Left kidney (tissue), 1 donor: ENCODE measurements at regions not wholly inside any gene's neighbourhood (a gene's known extent, or its start where the extent isn't known, plus 50 kb on each side); places are given as distances from the start of the nearest gene placed in this dataset.
"Not testable (repeated sequence)": the region's sequence is repeated elsewhere in the genome, so short reads cannot be mapped to it uniquely, and the experiment has no call there.

Source experiments
- DNase-seq: peaks from one replicate; pipeline ENCODE4 v3.0.0-alpha.2; 2013

- DNase-seq = no peak
Observed at GRCh38 chr10:38209332-38209731, 115.2 kb downstream of the ZNF37A start.

DNA sequence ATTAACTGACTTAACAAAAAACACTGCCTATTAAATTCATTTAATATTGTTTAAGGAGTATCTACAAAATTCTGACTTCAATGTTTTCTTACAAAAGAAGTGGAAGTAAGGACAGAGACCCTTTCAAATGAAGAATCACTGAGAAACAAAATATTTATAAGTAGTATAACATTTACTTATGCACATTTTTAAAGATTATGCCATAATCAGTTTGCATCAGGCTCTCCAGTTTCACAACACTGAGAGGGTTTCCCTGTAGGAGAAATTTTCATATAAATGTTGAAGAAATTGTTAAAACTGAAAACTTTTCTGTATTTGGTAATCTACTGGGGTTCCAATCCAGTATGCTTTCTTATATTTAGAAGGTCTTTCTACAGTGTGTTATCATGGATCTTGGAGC, 115.6 kb downstream of the ZNF37A start:
- DNase-seq = not testable (repeated sequence)

GRCh38 chr10:38212460-38212859, 118.3 kb downstream of the ZNF37A start:
- DNase-seq = no peak

- DNase-seq = no peak
Observed at GRCh38 chr10:38226385-38226784, 132.2 kb downstream of the ZNF37A start.

GRCh38 chr10:38228394-38228793, 134.3 kb downstream of the ZNF37A start:
- no peak for DNase-seq

DNA sequence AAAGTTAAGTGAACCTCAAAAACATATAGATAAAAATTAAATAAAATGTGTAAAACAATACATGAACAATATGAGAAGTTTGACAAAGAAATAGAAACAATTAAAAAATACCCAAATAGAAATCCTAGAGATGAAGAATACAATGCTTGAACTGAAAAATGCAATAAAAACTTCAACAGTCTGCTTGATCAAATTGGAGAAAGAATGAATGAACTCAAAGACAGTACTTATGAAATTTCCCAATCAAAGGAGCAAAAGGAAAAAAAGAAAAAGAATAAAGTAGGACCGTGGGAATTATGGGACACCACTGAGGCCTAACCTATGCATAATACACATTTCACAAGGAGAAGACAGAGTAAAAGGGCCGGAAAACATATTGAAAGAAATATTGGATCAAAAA, 144.3 kb downstream of the ZNF37A start:
- not testable (repeated sequence) for DNase-seq

DNA sequence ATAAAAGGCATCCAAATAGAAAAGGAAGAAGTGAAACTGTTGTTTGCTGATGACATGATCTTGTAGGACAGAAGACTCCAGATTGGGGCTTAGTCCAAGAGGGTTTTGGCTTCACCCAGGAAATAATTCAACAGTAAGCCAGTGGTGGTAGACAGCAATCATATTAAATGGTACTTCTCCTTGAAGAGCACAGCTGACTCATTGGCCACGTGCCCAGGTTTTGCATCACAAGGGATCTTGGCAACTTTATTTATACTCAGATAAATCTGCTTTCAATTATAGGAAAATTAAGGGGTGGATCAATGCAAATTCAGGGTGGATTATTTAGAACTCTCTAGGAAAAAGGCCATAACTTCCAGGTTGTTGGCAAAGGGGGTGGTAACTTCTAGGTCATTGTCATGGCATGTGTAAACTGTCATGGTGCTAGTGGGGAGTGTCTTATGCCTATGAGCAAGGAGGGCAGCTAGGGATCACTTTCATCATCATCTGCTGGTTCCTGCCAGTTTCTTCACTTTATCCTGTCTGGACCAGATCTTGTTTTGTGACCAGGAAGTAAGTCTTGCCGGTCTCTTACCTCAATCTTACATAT, 148.0 kb downstream of the ZNF37A start:
- not testable (repeated sequence) for DNase-seq

DNA sequence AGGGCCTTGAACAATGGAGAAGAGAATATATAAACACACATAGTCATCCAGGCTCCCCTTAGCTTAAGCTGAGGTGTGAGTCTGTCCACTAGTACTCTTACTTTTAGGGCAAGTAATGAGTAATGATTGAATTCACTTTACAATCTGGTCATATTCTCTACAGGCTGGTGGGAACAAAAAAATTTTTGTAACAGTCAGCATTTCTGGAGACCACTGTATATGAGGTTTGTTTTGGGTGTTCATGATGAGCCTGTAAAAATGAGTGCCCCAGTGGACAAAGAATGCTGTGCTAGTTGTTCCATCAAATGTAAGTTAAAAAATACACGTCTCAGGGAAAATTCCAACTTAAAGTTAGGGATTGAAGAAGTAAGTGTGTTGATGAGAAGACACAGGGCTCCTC, 154.0 kb downstream of the ZNF37A start:
- DNase-seq = not testable (repeated sequence)

GRCh38 chr10:38252551-38252950, 158.4 kb downstream of the ZNF37A start:
- not testable (repeated sequence) for DNase-seq

DNA sequence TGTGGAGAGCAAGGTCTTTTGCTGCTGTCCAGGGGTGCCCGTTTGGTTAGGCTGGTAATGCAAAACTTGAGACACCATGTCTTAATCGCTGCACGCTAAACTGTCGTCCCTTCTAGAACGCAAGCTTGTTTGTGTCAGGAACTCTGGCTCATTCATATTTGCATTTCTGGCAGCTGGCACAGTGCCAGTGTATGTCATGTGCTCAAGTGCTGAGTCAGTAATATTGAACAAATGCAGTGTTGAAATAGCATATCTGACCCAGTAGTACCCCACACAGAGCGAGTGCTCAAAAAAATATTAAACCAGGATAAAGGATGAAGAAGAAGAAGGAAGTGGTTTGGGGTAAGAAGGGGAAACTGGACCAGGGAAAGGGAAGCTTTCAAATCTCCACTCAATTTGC, 173.4 kb downstream of the ZNF37A start:
- not testable (repeated sequence) for DNase-seq

DNA sequence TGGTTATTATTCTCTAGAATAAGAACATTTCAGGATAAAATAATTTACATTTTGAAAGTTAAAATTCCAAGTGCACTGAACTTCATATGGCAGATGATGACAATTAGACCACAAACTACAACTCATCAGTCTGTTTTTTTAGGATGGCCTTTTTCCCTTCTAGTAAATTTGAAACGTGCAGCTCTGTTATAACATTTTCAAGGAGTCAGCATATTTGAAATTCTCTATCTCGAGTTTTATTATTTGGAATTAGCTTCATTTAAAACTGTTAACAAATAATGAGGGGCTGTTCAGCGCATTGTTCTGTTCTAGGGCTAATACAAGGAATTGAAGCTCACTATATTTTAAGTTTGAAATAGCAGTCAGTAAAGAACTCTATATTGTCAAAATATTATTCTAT, 176.9 kb downstream of the ZNF37A start:
- DNase-seq = not testable (repeated sequence)

DNA sequence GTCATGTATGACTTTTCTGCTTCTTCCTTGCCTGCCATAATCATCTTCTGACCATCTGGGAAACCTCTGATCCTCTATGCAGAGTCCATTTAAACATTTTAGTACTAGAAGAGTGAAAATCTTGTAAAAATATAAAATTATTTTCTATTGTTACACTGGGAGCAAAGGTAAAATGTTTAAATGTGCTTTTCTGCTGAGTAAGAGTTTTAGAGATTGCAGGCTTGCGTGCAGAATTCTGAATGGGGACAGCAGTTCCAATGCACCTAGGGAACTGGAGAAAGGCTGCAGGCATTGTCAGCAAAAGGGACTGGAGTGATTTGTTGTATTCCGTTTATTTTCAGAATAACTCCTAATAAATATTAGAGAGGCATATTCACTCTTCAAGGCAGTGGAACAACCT, 180.7 kb downstream of the ZNF37A start:
- DNase-seq = not testable (repeated sequence)

DNA sequence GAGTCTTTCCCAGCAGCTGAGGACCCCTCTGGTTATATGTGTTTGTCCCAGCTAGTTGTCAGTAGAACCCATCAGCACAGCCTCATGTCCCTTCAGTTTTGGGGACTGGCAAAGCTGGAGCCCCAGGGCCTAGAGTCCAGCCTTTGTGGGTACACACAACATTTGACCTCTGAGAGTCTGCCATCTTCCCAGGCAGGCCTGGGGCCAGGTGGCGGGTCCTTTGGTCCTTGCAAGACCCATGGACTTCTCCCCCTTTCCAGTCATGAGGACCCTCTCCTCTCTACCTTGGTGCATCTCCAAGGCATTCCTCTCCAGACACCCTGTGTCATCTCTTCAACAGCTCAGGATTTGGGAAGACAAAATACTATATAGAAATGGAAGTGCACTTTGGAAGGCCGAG, 198.4 kb downstream of the ZNF37A start:
- not testable (repeated sequence) for DNase-seq

- not testable (repeated sequence) for DNase-seq
Observed at GRCh38 chr10:38310111-38310510, 216.0 kb downstream of the ZNF37A start.

DNA sequence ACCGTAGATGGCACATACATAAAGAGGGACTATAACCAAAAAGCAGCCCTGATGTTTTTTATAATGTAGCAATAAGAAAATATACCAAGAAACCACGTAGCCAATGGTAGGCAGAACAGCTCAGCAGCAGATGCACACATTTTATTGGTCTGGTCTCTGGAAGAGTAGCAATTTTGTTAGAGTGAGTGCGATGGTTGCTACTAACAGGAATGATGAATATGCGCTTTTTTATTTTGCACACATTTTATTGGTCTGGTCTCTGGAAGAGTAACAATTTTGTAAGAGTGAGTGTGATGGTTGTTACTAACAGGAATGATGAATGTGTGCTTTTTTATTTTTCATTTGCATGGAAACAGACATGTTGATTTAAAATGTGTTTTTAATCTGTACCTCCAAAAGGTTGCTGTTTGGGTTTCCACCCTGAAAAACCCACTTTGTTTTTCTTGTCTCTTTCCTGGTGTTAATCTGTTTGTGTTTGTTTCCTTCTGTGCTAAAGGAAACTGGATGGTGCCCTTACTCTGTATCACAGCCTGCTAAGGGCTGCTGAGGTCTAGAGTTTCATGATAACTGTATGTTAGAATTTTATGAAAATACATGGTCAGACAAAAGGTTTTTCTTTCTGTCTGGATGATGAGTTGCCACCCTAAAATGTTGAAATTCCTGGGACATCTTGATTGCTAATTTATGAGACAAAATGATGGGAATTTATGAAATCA, 221.1 kb downstream of the ZNF37A start:
- DNase-seq = not testable (repeated sequence)

DNA sequence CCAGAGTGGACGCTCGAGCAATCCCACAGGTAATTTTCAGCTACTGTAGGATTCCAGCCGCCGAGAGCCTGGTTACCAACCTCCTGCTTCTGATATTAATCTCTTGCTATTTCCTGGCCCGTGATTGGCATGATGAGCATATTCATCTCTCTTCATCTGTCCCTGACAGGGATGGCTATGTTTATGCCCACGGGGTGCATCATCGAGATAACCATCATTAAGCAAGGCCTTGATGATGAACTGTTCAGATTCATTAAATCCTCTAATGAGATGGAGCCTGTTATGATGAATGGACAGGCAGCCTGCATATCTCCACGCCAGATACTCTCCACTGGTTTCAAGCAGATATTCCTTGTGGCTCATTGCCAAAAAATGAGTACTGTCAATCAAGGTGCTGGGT, 227.3 kb downstream of the ZNF37A start:
- DNase-seq = not testable (repeated sequence)

- DNase-seq = not testable (repeated sequence)
Observed at GRCh38 chr10:38330306-38330705, 236.2 kb downstream of the ZNF37A start.

DNA sequence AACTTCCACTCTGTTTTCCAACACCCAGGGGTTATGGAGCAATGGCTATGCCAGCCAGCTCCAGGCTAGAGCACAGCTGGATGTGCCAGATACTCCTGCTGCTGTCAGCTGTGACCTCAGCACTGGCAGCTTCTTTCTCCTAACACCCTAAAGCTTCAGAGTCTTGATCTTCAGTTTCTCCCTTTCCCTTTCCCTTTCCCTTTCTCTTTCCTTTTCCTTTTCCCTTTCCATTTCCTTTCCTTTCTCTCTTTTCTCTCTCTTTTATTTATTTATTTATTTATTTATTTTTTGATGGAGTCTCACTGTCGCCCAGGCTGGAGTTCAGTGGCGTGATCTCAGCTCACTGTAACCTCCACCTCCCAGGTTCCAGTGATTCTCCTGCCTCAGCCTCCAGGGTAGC, 237.0 kb downstream of the ZNF37A start:
- DNase-seq = not testable (repeated sequence)

DNA sequence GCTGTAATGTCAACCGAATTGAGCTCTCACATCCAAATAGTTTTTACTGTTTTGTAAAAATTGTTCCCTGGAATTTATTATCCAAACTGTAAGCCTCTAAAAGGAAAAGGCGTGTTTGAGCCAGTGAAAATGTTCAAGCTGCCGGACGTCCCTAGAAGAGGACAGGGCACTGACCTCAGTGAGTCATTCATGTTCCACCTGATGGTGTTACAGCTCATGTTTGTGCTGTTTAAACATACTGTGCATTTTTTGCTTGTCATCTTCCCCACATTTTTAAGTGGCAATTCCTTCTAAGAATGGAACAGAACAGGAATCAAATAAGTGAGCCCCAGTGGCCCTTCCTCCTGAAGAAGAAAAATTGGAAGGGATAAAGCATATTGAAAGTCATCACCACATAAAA, 239.6 kb downstream of the ZNF37A start:
- not testable (repeated sequence) for DNase-seq

- DNase-seq = not testable (repeated sequence)
Observed at GRCh38 chr10:38350645-38351044, 256.5 kb downstream of the ZNF37A start.

GRCh38 chr10:38354410-38354809, 260.3 kb downstream of the ZNF37A start:
- not testable (repeated sequence) for DNase-seq

DNA sequence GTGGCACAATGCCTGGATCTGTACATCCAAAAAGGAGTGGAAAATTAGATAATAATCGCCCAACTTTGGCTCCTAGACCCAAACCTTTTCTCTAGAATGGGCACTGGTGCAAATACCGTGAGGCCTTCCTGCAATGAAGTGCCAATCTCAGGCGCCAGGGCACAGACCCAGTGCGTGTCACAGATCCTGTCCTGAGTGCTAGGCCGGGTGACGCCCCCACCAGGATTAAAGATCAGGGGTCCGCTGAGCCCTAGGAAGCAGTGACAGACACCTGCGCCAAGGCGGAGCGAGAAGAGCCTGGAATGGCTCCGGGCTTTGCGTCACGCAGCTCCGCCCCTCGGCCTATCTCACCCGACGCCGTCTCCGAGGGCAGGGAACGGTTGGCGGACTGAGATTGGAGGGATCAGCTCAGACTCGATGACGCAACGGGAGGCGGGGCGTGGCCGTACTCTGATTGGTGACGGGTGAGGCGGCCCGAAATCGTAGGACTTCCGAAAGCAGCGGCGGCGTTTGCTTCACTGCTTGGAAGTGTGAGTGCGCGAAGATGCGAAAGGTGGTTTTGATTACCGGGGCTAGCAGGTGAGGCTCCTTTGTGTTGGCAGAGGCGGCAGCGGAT, 261.9 kb downstream of the ZNF37A start:
- DNase-seq = peak; percentile 17

DNA sequence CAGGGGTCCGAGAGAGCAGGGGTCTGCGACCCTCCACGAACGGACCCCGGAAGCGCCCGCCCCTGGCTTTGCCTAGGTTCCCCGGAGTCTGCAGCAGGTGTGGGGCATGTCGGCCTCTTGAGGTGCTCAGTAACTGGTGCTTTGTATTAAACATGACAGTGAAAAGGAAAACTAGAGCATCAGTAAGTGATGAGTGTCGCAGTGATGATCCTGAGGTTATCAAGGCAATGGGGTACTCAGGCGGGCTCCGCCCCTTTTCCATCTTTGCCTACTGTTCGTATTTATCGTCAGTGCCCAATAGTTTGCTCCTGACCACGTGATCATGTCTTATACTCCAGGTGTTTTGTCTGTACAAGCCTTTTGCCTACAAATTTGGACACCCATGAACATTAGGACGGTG, 262.4 kb downstream of the ZNF37A start:
- not testable (repeated sequence) for DNase-seq
